Astrocyte (in vitro differentiated cells and primary cell): ENCODE measurements at regions not wholly inside any gene's neighbourhood (a gene's known extent, or its start where the extent isn't known, plus 50 kb on each side); places are given as distances from the start of the nearest gene placed in this dataset.

Experiments used
- DNase-seq: peaks from one replicate; pipeline ENCODE4 v3.0.0-alpha.2; 2010; ENCODE audit warnings: low read depth
- FAIRE-seq: peaks from 2 replicates; lab custom pipeline; 2011; peaks lifted over from hg19 to GRCh38; lab: Jason Lieb, UNC
- H2AFZ ChIP-seq: 2 replicates; pipeline ENCODE4 v1.6.0; 2012; ENCODE audit warnings: low read depth, low read length, inconsistent platforms
- H3K27ac ChIP-seq: 2 replicates; pipeline ENCODE4 v1.5.1; 2011; ENCODE audit warnings: low read depth, low read length, inconsistent platforms
- H3K27me3 ChIP-seq: 2 replicates; pipeline ENCODE4 v1.6.0; 2011; ENCODE audit warnings: low read length, inconsistent platforms; ENCODE audit not compliant: insufficient read depth
- H3K36me3 ChIP-seq: 2 replicates; pipeline ENCODE4 v1.5.1; 2011; ENCODE audit warnings: low read length, inconsistent platforms; ENCODE audit not compliant: insufficient read depth
- H3K4me1 ChIP-seq: 2 replicates; pipeline ENCODE4 v1.5.1; 2011; ENCODE audit warnings: low read length, inconsistent platforms; ENCODE audit not compliant: insufficient read depth
- H3K4me2 ChIP-seq: 2 replicates; pipeline ENCODE4 v1.6.0; 2012; ENCODE audit warnings: low read length, inconsistent platforms
- H3K4me3 ChIP-seq: 2 replicates; pipeline ENCODE4 v1.5.1; 2011; ENCODE audit warnings: low read depth, mild to moderate bottlenecking, low read length, inconsistent platforms; ENCODE audit not compliant: insufficient read depth
- H3K79me2 ChIP-seq: 2 replicates; pipeline ENCODE4 v1.6.0; 2012; ENCODE audit warnings: mild to moderate bottlenecking, low read length, inconsistent platforms; ENCODE audit not compliant: insufficient read depth
- H3K9ac ChIP-seq: 2 replicates; pipeline ENCODE4 v1.6.0; 2012; ENCODE audit warnings: mild to moderate bottlenecking, low read length, inconsistent platforms
- H3K9me3 ChIP-seq: 2 replicates; pipeline ENCODE4 v1.5.1; 2012; ENCODE audit warnings: low read depth, mild to moderate bottlenecking, low read length, inconsistent platforms; ENCODE audit not compliant: insufficient read depth
- H4K20me1 ChIP-seq: 2 replicates; pipeline ENCODE4 v1.6.0; 2012; ENCODE audit warnings: low read length, inconsistent platforms; ENCODE audit not compliant: insufficient read depth
- H3K27ac Mint-ChIP-seq: one replicate; pipeline ENCODE4 v1.8.0; 2021; ENCODE audit warnings: mild to moderate bottlenecking, mixed read lengths; ENCODE audit not compliant: unreplicated experiment
- H3K27me3 Mint-ChIP-seq: one replicate; pipeline ENCODE4 v1.8.0; 2021; ENCODE audit warnings: low read depth, mixed read lengths; ENCODE audit not compliant: unreplicated experiment
- H3K36me3 Mint-ChIP-seq: one replicate; pipeline ENCODE4 v1.8.0; 2021; ENCODE audit warnings: low read depth, mixed read lengths; ENCODE audit not compliant: unreplicated experiment
- H3K4me1 Mint-ChIP-seq: one replicate; pipeline ENCODE4 v1.8.0; 2021; ENCODE audit warnings: low read depth, mixed read lengths; ENCODE audit not compliant: unreplicated experiment
- H3K4me3 Mint-ChIP-seq: one replicate; pipeline ENCODE4 v1.8.0; 2021; ENCODE audit warnings: mild to moderate bottlenecking, moderate library complexity, mixed read lengths; ENCODE audit not compliant: unreplicated experiment
- H3K9me3 Mint-ChIP-seq: one replicate; pipeline ENCODE4 v1.8.0; 2021; ENCODE audit warnings: mild to moderate bottlenecking, mixed read lengths; ENCODE audit not compliant: unreplicated experiment
- EZH2 ChIP-seq: IDR thresholded peaks from 2 replicates; pipeline ENCODE4 v1.6.1; 2012; ENCODE audit warnings: mild to moderate bottlenecking, low read length, inconsistent platforms; ENCODE audit not compliant: insufficient read depth
- TF ChIP-seq, protein P1 (sequence below): IDR thresholded peaks from 2 replicates; pipeline ENCODE4 v1.5.1; 2011; ENCODE audit warnings: low read depth, mild to moderate bottlenecking, inconsistent platforms, low read length, moderate library complexity; ENCODE audit not compliant: insufficient read depth

DNA sequence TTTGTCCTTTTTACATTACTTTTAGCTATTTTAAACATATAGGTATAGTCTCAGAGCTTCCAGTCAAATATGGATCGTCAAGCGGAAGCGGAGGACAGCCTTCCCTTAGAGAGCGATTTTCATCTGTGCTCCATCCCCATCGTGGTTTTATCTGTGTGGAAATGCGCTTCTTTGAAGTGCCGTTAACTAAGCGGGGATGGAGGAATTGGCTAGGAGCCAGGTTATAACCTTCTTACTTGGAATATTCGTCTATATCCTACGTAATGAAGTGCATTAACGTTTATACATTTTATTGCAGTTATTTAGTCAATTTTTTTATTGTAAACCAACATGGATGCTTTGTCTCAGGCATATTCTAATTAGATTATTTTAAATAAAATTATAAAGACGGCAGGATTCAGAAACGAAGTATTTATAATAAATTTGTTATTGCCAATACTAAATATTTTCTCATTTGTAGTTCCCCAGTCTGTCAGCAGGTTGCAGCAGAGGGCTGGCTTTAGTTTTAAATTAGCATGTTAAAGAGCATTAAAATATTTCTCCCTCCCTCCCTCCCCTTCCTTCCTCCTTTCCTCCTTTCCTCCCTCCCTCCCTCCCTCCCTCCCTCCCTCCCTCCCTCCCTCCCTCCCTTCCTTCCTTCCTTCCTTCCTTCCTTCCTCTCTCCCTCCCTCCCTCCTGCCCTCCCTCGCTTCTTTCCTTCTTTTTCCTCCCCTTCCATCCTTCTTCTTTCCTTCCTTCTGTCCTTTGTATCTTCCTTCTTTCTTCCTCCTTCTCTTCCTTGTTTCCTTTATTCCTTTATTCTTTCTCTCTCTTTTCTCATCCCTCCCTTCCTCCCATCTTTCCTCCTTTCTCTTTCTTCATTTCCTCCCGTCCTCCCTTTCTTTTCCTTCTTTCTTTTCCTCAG is 80.6 kb upstream of the DOCK10 start:
- Histone ChIP-seq H3K4me2 (no peak overlapping the region), H3K27ac (no peak overlapping the region), H3K27me3 (no peaks in the 10 kb centered on the region), H3K9ac (no peak overlapping the region), H3K4me3 (no peak overlapping the region), H2AFZ (no peak overlapping the region), H4K20me1 (no peaks in the 10 kb centered on the region), H3K79me2 (no peaks in the 10 kb centered on the region), H3K9me3 (no peaks in the 10 kb centered on the region), H3K36me3 (no peaks in the 10 kb centered on the region), H3K4me1 (peaks cover 5% of the 10 kb centered on the region)
- H3K4me1 Mint-ChIP-seq, result peaks cover 4% of the 10 kb centered on the region
- H3K9me3 Mint-ChIP-seq, result peaks cover 2% of the 10 kb centered on the region
- H3K27me3 Mint-ChIP-seq, result no peaks in the 10 kb centered on the region
- no peaks in the 10 kb centered on the region for H3K36me3 Mint-ChIP-seq
- no peak for FAIRE-seq
- TF ChIP-seq EZH2, result no peak
- TF ChIP-seq, protein P1, sequence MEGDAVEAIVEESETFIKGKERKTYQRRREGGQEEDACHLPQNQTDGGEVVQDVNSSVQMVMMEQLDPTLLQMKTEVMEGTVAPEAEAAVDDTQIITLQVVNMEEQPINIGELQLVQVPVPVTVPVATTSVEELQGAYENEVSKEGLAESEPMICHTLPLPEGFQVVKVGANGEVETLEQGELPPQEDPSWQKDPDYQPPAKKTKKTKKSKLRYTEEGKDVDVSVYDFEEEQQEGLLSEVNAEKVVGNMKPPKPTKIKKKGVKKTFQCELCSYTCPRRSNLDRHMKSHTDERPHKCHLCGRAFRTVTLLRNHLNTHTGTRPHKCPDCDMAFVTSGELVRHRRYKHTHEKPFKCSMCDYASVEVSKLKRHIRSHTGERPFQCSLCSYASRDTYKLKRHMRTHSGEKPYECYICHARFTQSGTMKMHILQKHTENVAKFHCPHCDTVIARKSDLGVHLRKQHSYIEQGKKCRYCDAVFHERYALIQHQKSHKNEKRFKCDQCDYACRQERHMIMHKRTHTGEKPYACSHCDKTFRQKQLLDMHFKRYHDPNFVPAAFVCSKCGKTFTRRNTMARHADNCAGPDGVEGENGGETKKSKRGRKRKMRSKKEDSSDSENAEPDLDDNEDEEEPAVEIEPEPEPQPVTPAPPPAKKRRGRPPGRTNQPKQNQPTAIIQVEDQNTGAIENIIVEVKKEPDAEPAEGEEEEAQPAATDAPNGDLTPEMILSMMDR, result peak; percentile 44
- no peak for DNase-seq
- no peak overlapping the region for H3K27ac Mint-ChIP-seq
- no peak overlapping the region for H3K4me3 Mint-ChIP-seq

DNA sequence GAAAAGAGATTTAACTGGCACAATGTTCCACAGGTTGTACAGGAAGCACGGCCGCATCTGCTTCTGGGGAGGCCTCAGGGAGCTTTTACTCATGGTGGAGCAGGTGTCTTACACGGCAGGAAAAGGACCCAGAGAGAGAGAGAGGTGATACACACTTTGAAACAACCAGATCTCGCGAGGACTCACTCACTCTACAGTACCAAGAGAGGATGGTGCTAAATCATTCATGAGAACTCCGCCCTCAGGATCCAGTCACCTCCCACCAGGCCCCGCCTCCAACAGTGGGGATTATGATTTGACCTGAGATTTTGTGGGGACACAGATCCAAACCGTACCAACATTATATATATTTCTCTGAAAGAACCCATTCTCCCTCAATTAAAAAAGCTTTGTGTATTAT is 79.7 kb upstream of the DOCK10 start:
- Histone ChIP-seq H3K27ac (no peak overlapping the region), H3K9me3 (no peaks in the 10 kb centered on the region), H3K4me2 (no peak overlapping the region), H4K20me1 (no peaks in the 10 kb centered on the region), H2AFZ (no peak overlapping the region), H3K9ac (no peak overlapping the region), H3K27me3 (no peaks in the 10 kb centered on the region), H3K4me3 (no peak overlapping the region), H3K4me1 (peaks cover 5% of the 10 kb centered on the region), H3K79me2 (no peaks in the 10 kb centered on the region), H3K36me3 (no peaks in the 10 kb centered on the region)
- H3K27ac Mint-ChIP-seq, result no peak overlapping the region
- H3K27me3 Mint-ChIP-seq, result no peaks in the 10 kb centered on the region
- no peak overlapping the region for H3K4me3 Mint-ChIP-seq
- no peaks in the 10 kb centered on the region for H3K9me3 Mint-ChIP-seq
- DNase-seq (no peak), FAIRE-seq (no peak)
- H3K36me3 Mint-ChIP-seq, result no peaks in the 10 kb centered on the region
- TF ChIP-seq, protein P1, result no peak
- no peak for TF ChIP-seq EZH2
- peaks cover 4% of the 10 kb centered on the region for H3K4me1 Mint-ChIP-seq

DNA sequence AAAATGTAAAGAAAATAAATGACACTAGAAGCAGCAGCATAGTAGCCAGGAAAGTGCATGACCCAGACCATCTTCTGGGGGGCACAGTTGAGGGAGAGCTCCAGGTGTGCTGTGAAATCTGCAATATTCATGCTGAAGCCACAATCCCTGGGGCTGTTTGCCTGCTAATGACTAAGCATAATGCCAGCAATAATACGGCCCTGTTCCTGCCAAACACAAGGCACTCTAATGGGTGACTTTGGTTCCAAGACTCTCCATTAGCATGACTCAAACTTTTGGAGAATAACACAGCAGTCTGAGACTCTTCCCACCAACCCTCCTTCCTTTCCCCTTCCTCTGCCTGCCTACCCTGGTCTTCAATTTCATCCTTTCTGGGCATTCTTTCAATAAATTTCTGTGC is 77.9 kb upstream of the DOCK10 start:
- Histone ChIP-seq H3K4me1 (peaks cover 5% of the 10 kb centered on the region), H4K20me1 (no peaks in the 10 kb centered on the region), H3K27ac (no peak overlapping the region), H3K79me2 (no peaks in the 10 kb centered on the region), H3K36me3 (no peaks in the 10 kb centered on the region), H3K9me3 (no peaks in the 10 kb centered on the region), H3K27me3 (no peaks in the 10 kb centered on the region), H3K4me3 (no peak overlapping the region), H3K9ac (no peak overlapping the region), H2AFZ (peak overlapping the region; percentile 14), H3K4me2 (no peak overlapping the region)
- peaks cover 4% of the 10 kb centered on the region for H3K4me1 Mint-ChIP-seq
- DNase-seq, result peak; percentile 64
- no peak for TF ChIP-seq EZH2
- TF ChIP-seq, protein P1, result no peak
- H3K9me3 Mint-ChIP-seq, result no peaks in the 10 kb centered on the region
- peak overlapping the region; percentile 23 for H3K27ac Mint-ChIP-seq
- FAIRE-seq, result peak; percentile 9
- H3K4me3 Mint-ChIP-seq, result no peak overlapping the region
- no peaks in the 10 kb centered on the region for H3K27me3 Mint-ChIP-seq
- peaks cover 1% of the 10 kb centered on the region for H3K36me3 Mint-ChIP-seq
